ENCODE measurements at regions not wholly inside any gene's neighbourhood (a gene's known extent, or its start where the extent isn't known, plus 50 kb on each side); places are given as distances from the start of the nearest gene placed in this dataset.
"Not testable (repeated sequence)": the region's sequence is repeated elsewhere in the genome, so short reads cannot be mapped to it uniquely, and the experiment has no call there.

DNA sequence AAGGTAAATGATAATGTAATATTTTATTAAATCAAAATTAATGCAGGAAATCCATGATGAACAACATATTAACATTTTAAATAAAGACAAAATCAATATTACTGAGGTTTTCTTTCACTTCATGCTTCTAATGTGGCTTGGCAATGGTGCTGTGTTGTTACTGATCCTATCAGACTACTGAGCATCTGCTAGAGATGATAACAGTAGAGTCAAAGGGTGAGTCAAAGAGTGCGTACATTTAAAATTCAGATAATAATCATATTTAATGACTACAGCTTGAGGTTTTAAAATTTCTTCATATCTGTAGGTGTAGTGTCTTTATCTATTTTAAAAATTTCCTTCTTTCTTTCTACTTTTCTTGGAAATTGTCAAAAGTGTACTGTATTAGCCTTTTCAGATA is 1628.1 kb upstream of the DEFB115 start:
- H3K4me3 ChIP-seq (ENCODE audit: low read length); DNase-seq (ENCODE audit: low read depth): not testable (repeated sequence)

Data from retinal pigment epithelial cell (primary cell).